Putamen (tissue), 1 donor: ENCODE measurements at regions not wholly inside any gene's neighbourhood (a gene's known extent, or its start where the extent isn't known, plus 50 kb on each side); places are given as distances from the start of the nearest gene placed in this dataset.
"Not testable (repeated sequence)": the region's sequence is repeated elsewhere in the genome, so short reads cannot be mapped to it uniquely, and the experiment has no call there.

Source experiments
- DNase-seq: peaks from one replicate; pipeline ENCODE4 v3.0.0-alpha.2; 2016; ENCODE audit warnings: low spot score

DNA sequence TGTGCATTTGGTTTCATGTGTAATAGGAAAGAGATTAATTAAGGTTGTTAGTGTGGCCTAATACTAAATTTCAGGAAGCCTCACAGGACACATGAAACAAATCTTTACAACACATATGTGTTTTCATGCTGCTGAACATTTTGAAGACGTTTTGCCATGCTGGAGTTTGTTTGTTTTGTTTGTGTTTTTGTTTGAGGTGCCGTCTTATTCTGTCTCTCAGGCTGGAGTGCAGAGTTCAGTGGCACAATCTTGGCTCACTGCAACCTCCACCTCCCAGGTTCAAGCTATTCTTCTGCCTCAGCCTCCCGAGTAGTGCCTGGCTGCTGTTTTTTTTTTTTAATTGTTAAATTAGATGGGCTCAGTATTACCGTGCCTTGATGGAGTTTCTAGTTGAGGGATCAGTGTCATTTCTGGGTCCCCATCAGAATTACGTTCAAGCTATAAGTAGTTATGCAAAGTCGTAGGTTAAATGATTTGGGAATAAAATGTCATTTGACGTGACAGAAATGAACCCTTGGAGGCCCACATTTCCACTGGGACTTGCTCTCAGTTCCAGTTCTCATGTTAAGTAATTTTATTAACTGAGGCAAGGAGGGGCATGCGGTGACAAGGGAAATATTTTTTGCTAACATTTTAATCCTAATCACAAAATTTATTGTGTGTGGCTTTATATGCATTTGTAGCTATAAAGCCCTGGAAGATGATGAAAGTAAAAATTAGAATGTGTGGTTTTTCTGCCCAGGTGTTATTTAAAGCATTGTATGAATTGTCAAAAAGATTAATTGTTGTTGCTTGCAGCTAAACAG, 196.9 kb downstream of the TM9SF2 start:
- no peak for DNase-seq

DNA sequence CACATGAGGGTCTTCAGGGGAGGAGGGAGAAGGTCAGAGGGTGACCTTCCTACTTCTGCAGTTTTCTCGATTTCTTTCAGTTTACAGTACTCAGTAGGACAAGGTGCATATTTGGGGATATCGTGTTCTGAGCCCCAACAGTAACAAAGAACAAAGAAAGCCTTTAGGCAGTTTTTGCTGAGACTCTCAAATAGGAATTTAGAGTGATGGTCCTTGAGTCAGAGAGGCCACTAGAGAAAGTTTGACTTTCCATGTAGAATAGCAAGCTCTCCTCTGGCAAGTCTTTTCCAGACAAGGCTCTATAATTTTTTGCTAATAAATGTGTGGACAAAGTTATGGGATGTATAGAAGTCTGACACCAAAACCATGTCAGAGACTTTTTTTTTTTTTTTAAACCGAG, 194.6 kb downstream of the TM9SF2 start:
- no peak for DNase-seq

DNA sequence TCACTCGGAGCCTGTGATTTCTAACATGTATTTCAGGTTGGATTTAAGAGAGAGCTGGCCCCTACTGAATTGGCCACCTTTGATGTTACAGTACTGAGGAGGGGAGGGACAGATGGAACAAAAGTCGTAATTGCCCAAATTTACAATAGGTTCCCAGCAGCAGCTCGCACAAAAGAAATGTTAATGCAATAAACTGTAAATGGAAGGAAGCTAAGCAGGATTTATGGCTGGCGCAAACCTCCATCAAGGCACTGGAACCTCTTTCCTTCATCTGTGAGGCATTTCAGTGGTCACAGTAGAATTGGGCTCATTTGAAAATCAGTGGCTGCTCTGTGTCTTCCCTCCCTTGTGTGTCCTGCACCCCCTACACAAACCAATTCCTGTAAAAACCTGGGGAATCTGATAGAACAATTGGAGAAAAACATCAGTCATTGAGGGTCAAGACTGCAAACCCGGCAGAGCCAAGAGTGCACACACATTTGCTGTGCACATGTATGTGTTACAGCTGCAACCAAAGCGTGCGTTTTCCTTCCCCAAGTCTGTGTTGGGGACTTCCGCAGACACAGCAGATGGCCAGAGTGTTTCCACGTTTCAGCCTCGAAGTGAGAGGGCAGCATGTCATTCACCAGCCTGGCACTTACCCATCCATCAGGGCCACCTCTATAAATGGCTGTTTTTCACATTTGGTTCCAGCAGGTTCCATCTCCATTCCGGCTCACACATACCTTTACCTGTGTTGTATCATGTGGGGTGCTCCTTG, 192.8 kb downstream of the TM9SF2 start:
- no peak for DNase-seq

DNA sequence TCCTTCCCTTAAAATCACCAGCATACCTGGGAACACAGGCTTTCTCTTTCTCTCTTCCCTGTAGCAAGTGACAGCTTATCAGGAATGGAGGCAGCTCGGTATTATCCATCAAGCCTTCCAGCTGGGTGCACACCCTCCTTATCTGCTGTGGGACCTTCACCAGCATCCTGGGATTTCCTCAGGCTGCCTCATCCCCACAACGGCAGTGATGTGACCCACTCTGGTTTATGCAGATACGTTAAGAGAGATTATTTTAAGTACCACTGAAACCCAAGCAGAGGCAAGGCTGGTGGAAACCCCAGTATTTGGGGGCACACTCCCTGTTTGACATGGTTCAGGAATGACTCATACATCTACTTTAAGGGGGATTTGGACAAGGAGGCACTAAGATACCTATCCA, 192.1 kb downstream of the TM9SF2 start:
- DNase-seq = no peak

DNA sequence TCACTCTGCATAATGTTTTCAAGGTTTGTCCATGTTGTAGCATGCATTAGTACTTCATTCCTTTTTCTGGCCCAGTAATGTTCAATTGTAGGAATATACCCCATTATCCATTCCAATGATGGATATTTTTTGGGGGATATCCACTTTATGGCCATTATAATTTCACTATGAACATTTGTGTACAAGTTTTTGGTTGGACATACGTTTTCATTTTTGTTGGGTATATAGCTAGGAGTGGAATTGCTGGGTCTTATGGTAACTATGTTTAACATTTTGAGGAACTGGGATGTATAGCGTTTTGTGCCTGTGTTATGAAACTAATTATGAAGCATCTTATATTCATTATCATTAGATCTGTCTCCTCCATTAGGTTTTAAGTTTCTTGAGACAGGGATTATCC, 191.6 kb downstream of the TM9SF2 start:
- DNase-seq = no peak

DNA sequence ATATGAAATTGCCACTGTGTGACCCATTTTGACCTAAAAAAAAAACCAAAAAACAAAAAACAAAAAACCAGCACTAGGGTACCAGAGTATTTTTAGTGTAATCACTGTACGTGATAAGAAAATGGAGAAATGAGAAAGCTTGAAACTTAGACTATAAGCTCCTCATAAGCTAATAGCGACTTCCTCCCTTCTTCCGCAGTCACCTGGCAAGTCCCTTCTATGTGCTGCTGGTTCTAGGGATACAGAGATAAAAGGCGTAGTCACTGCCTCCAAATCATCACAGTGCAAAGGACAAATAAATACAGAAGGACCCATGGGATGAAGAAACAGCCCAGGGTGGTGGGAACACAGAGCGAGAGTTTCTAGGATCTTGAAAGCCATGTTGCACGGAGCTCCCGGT, 190.3 kb downstream of the TM9SF2 start:
- DNase-seq = no peak

DNA sequence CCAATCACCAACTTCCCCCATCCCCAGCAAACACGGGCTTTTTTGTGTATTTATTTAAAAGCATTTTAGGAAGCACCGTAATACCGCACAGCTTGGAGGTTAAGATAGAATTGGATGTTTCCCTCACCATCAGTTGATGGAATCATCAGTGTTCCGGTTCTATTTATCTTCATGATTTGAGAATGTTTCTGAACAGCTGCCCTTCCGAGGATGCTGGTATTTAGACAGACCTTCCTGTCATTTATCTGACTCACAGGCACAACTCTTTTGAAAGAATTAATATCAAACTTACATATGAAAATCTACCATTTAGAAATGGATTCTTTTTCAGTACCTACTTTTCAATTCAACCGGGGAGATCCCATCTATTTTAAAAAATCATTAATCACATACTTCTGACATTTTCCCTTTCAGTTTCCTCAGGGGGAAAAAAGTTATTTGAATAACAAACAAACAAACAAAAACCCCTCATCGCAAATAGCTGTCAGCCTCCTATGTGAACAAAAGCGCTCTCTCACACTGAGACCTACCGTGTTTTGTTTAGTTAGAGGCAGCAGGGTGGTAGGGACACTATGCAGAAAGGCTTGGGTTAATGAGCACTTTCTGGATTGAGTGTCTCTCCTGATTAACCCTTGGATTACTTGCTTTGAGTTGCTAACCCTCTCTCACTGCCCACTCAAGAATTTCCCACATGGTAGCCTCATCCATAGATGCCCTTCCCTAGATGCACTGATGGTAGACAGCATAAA, 189.3 kb downstream of the TM9SF2 start:
- DNase-seq = no peak

DNA sequence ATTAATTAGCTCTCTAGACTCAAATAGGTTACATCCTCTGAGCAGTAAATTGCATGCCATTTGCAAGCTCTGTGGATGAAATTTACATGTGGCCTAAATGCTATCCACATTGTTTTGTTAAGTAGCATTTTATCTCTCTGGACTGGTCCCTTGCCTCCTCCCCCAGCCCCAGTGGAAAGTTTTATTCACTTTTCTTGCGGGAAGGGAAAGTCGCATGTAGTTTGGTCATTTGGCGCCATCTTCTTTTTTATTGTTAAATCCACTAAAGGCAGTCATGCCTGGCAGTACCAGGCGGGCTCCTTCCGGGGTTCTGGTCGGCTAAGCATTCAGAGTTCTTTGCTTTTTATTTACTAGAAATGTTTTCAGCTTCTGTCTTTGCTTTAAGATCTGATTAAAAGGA, 188.7 kb downstream of the TM9SF2 start:
- DNase-seq = no peak

DNA sequence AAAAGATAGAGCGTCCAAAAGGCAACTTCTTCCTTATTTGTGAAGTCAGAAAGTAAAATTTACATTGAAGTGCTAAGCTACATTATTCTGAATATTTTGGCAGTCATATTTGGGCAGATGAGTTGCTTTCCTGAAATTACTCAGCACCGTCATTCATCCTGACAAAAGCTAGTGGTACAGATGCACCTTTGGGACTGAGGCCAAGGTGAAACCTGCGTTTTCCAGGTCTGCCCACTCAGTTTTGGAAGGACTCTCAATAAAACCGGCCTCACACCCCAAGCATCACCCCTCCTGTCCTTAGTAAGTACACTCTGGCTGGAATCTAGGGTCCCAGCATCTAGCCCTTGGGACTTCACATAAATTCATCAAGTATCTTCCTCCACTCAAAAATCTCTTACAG, 187.5 kb downstream of the TM9SF2 start:
- no peak for DNase-seq

DNA sequence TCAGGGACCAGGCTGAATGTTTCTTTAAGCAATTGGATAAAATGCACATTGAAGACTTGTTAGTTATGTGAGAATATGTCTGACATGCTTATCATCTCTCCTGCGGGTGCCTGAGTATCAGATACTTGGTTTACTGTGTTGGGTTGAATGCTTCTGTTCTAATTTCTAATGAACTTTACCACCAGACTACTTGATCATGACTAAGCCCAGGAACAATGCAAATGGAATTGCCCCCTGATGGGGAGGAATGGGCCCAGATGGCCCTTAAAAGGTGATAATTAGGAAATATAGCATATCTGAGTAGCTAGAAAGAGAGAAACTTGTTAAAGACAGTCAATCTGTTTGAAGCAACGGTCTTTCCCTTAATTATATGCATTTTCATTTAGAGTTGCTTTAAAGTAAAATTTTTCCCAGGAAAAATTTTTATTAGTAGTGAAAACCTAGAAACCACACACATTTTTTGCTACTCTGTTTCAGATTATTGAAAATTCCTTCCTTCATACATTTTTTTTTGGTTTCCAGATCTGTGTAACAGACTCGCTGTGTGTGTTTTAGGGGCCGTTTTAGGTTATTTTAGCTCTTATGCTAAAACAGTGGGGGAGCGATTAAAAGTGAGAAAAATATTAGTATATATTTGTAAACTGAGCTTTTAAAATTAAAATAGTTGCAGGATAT, 186.6 kb downstream of the TM9SF2 start:
- DNase-seq = no peak

DNA sequence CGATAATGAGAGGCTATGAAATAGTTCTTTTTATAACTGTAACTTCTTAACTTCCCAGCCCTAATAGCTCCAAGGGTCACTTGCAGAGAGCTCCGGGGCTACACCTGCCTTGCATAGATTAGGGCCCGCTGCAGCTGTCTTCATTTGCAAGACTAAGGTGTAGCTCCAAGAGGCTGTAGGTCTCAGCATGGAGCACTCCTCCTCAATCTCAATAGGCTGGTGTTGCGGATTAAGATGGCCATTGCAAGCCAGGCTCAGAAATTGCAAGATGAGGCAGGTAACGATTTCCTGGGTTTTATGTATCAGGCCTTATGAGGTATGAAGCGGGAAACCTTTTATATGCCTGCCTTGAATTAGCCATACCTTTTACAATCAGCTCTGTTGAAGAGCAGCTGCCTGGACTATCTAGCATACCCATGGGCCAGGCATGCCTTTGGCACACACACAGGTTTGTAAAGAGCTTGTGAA, 185.7 kb downstream of the TM9SF2 start:
- DNase-seq = no peak

DNA sequence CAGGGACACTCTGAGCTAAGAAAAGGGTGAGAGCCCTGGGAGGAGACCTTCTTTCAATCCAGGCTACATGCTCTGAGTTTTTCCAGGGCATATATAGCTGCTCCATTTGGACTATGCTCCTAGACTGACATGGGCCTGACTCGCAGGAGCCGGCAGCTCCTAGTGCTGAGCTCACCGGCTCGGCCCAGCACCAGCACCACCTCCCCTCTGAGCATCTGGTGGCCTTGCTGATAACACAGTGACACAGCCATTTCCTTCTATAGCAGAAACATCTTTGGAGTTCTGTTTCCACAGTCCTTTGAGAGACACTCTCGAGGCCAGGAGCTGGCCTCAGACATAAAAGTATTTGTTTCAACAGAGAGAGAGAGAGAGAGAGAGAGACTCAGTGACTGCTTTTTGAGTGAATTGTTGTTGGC, 184.9 kb downstream of the TM9SF2 start:
- DNase-seq = no peak

DNA sequence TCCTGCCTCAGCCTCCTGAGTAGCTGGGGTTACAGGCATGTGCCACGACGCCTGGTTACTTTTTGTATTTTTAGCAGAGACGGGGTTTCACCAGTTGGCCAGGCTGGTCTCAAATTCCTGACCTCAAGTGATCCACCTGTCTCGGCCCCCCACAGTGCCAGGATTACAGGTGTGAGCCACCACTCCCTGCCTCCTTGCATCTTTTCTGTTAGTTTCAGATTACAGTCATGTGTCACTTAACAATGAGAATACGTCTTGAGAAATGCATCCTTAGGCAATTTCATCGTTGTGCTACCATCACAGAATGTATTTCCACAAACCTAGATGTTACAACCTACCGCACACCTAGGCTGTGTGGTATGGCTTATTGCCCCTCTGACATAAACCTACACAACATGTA, 180.4 kb downstream of the TM9SF2 start:
- DNase-seq = no peak

DNA sequence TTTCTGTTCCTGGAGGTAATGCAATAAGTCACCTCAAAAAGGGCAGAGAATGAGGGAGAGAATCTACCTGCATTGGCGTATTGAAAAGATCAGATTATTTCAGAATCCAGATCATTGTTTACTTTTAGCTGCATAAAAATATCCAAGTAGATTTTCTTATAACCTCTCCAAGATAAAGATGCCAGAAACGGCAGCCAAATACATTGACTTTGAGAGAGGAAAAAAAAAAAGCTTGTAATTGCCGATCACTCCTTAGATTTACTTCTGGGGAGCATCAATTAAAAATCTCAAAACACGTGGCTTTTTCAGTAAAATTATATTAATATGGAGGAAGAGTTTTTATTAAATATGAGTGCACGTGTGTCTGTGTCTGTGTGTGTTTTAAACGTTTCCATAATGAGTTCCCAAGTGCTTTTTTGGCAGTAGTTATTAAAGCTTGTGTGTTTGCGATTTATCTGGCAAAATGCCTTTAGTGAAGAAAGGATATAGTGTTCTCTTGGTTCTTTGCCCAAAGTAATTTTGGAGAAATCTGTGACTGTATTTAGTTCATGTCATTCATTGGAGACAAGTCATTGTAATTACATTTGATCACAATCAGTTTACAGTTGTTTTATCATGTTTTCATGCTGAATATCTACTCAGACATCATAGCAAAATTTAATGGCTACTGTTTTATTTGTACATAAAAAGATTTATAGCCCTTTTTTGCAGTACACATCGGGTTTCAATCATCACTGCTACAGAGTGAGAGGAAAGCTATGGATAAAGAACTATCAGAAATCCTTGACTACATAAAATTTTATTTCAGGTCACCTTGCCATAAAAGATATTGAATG, 176.1 kb downstream of the TM9SF2 start:
- no peak for DNase-seq

DNA sequence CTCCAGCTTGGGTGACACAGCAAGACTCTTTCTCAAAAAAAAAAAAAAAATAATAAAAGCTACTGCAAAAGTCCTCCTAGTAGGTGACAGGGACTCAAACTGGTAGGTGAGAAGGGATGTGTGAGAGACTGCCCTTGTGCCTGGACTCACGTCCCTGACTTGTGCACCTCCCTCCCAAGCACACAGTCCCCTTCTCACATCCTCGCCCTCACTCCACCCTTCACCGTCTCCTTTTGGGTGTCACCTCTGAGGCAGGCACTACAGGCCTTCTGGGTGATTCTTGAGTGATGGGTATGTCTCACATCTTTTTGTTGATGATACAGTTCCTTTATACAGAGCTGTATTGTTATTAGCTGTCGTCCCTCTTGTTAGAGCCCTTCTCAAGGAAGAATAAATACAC, 170.5 kb downstream of the TM9SF2 start:
- DNase-seq = no peak

DNA sequence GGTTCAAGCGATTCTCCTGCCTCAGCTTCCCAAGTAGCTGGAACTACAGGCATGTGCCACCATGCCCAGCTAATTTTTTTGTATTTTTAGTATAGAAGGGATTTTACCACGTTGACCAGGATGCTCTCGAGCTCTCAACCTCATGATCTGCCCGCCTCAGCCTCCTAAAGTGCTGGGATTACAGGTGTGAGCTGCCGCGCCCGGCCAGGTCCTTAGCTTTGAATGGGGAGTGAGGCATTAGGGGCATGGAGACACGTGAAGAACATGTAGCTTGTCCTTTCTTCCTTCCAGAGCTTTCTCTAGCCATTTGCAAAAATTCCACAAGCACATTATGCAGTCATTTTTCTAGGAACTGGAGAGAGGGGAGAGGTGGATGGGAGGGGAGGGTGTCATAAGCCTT, 167.8 kb downstream of the TM9SF2 start:
- DNase-seq = not testable (repeated sequence)

DNA sequence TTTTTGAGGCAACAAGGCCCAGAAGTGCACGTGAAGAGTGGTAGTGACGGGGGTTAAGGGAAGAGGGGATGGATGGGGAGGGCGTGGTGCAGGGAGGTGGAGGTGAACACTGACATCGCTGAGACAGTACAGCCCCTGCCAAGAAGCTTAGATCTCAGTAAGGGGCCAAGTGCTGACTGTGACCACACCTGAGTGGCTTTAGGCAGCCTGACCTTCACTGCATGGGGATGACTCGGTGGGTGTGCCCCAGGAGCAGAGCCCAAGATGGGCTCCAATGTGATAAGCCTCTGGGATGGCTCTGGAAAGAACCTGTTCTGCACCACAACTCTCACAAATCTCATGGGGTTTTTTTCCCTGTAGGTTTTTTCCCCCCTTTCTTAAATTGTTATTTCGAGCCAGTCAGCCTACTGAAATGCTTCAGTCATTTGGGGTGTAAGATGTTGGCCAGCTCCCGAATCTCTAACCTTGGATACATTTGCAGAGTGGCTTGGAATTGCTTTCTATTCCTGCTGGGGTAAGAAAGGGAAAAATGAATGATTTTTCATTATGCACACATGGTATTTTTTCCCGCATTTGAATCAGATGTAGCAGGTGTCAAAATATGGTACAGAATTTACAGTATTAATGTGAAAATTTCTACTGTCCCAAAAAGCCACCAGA, 165.0 kb downstream of the TM9SF2 start:
- DNase-seq = no peak

DNA sequence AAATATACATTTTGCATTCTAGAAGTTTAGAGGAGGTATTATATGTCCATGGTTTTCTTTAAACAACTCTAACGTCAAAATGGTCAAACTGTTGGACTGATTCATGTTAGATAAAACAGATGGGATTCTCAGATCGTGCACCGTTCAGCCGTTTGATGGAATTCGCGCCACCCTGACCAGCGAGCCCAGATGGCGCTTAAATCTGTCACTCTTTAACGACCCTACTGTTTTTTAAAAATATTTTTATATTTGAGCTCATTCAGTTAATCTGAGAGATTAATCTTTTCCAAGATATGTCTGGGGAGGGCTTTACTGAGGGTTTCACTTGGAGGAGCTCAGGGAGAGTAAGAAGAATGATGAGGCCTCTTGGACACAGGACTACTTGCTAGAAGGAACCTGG, 164.4 kb downstream of the TM9SF2 start:
- DNase-seq = no peak

DNA sequence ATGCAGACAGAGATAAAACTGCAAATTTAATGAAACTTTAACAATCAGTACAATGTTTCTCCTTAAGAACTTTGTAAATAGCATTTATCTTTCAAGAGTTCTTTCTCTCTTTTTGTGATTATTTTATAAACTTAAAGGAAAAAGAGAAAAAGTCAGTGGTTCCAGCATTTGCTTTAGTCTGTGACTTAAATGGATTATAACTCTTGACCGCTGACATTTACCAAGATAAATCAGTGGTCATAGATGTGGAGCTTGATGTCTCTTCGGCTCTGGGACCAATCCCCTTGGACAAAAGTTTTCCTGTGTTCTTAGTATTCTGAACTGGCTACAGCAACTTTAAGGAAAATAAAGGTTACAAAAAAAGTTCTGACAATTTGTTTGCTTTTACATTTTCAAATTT, 162.6 kb downstream of the TM9SF2 start:
- DNase-seq = no peak

DNA sequence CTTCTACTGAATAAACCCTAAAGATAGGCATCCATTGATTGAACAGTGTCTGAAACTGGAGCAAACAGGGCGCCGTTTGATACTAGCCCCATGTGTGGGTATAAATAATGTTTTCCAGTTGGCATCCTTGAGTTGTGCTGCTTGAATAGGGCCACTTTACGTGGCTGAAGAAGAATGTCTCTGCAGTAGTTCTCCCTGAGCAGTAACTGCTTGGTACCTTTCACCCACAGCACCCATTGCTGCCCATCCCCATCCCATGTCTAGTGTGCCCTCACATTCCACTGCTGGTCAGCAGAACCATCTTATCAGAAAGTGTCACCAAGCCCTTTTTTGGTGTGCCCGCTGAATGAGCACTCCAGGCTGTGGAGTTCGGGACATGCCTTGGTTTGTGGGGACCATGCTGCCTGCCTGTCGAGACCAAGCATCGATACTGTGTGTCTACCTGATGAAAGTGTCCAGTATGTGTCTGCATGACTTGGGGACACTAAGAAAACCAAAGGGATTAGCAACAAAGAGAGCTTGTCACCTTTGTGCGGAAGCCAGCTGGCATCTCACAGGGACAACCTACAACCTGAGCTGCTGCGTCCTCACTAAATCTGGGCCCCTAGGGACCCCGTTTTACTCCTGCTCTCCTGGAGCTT, 162.0 kb downstream of the TM9SF2 start:
- DNase-seq = no peak
